Breast epithelium (tissue), 4 donors: ENCODE measurements at regions not wholly inside any gene's neighbourhood (a gene's known extent, or its start where the extent isn't known, plus 50 kb on each side); places are given as distances from the start of the nearest gene placed in this dataset.

ENCODE experiments used
- DNase-seq, 2 donors: peaks; one replicate each; pipeline ENCODE4 v3.0.0-alpha.2; 2019; ENCODE audit warnings: low spot score in 2 of 2
- H3K27ac ChIP-seq, 2 donors: fragments of 200-600 bp; sonication (generic) in 1 of 2; one replicate each; pipeline ENCODE4 v1.5.1; 2016 to 2019; ENCODE audit warnings: mild to moderate bottlenecking in 1 of 2
- H3K27me3 ChIP-seq, 2 donors: fragments of 200-600 bp; sonication (generic) in 1 of 2; one replicate each; pipeline versions ENCODE4 v1.5.1 to v1.6.0; 2017 to 2019; ENCODE audit warnings: control low read depth in 1 of 2, mild to moderate bottlenecking in 1 of 2
- H3K36me3 ChIP-seq: fragments of 200-600 bp; one replicate; pipeline ENCODE4 v1.5.1; 2019
- H3K4me1 ChIP-seq, 2 donors: fragments of 200-600 bp; sonication (generic); one replicate each; pipeline ENCODE4 v1.5.1; 2016 to 2019; ENCODE audit warnings: control low read depth in 1 of 2
- H3K4me3 ChIP-seq, 3 donors: fragments of 200-600 bp; sonication (generic); 1 replicate in 2 of 3; 2 replicates in 1 of 3; pipeline ENCODE4 v1.5.1; 2016 to 2019; ENCODE audit warnings: mild to moderate bottlenecking in 3 of 3, moderate library complexity in 2 of 3
- H3K9me3 ChIP-seq, 2 donors: fragments of 200-600 bp; sonication (generic) in 1 of 2; one replicate each; pipeline ENCODE4 v1.5.1; 2016 to 2019; ENCODE audit warnings: control low read depth in 1 of 2
- CTCF ChIP-seq, 3 donors: fragments of 450-650 bp; IDR thresholded peaks; one replicate each; pipeline ENCODE4 v1.5.1; 2016 to 2017; ENCODE audit warnings: antibody characterized with exemption in 3 of 3, mild to moderate bottlenecking in 3 of 3, moderate library complexity in 3 of 3
- POLR2A ChIP-seq: fragments of 450-650 bp; IDR thresholded peaks from one replicate; pipeline ENCODE4 v1.6.1; 2016; ENCODE audit warnings: antibody characterized with exemption, mild to moderate bottlenecking, moderate library complexity
- POLR2AphosphoS5 ChIP-seq, 3 donors: sonication (generic); formaldehyde crosslinking; IDR thresholded peaks; one replicate each; pipeline ENCODE4 v1.6.1; 2017; ENCODE audit warnings: antibody characterized with exemption in 3 of 3
- intact Hi-C: fragments of 100-400 bp; cut with DNase I; formaldehyde crosslinking; loops from one replicate; pipeline ENCODE4 v1.15.1; 2023; ENCODE audit warnings: low total_unique reads

GRCh38 chr6:11358904-11359830 lies 126.7 kb upstream of the NEDD9 start:
- Histone ChIP-seq H3K36me3 (no peaks in the 10 kb centered on the region), H3K4me1 (peaks cover 0 to 12% of the 10 kb centered on the region in 2 donors), H3K9me3 (no peaks in the 10 kb centered on the region), H3K27me3 (no peaks in the 10 kb centered on the region), H3K4me3 (no peak overlapping the region), H3K27ac (peak overlapping the region; percentile 41 to 71)
- intact Hi-C loops: no loop called here
- no peak for DNase-seq
- TF ChIP-seq CTCF (IDR thresholded peaks at IDR 0.05): no peak
- no peak for TF ChIP-seq POLR2A
- TF ChIP-seq POLR2AphosphoS5 (IDR thresholded peaks at IDR 0.05): no peak

GRCh38 chr6:11357285-11357684 lies 124.8 kb upstream of the NEDD9 start:
- H3K27ac ChIP-seq: peak overlapping the region; percentile 72 to 84
- no peak for DNase-seq
- no peaks in the 10 kb centered on the region for H3K9me3 ChIP-seq
- no peak overlapping the region for H3K4me3 ChIP-seq
- no peaks in the 10 kb centered on the region for H3K27me3 ChIP-seq
- H3K36me3 ChIP-seq: no peaks in the 10 kb centered on the region
- TF ChIP-seq CTCF (IDR thresholded peaks at IDR 0.05): no peak
- TF ChIP-seq POLR2A: no peak
- TF ChIP-seq POLR2AphosphoS5 (IDR thresholded peaks at IDR 0.05): no peak
- peaks cover 0 to 12% of the 10 kb centered on the region in 2 donors for H3K4me1 ChIP-seq
- intact Hi-C loops: no loop called here

GRCh38 chr6:11356404-11357155 lies 124.1 kb upstream of the NEDD9 start:
- no peak for DNase-seq
- Histone ChIP-seq H3K9me3 (no peaks in the 10 kb centered on the region), H3K4me3 (no peak overlapping the region), H3K27me3 (no peaks in the 10 kb centered on the region), H3K27ac (peak overlapping the region; percentile 72 to 84), H3K4me1 (peaks cover 0 to 12% of the 10 kb centered on the region in 2 donors), H3K36me3 (no peaks in the 10 kb centered on the region)
- no peak for TF ChIP-seq CTCF (IDR thresholded peaks at IDR 0.05)
- no peak for TF ChIP-seq POLR2A
- TF ChIP-seq POLR2AphosphoS5 (IDR thresholded peaks at IDR 0.05): no peak
- intact Hi-C loops: no loop called here

GRCh38 chr6:11353921-11354389 lies 121.5 kb upstream of the NEDD9 start:
- TF ChIP-seq POLR2AphosphoS5 (IDR thresholded peaks at IDR 0.05): peak in 1 of 3 donors; percentile 24
- TF ChIP-seq CTCF (IDR thresholded peaks at IDR 0.05): no peak
- DNase-seq: peak in 1 of 2 donors; percentile 66
- intact Hi-C loops: no loop called here
- Histone ChIP-seq H3K27ac (peak overlapping the region; percentile 70 to 85), H3K9me3 (no peaks in the 10 kb centered on the region), H3K4me1 (peaks cover 0 to 12% of the 10 kb centered on the region in 2 donors), H3K36me3 (no peaks in the 10 kb centered on the region), H3K4me3 (no peak overlapping the region), H3K27me3 (no peaks in the 10 kb centered on the region)

- no peak for TF ChIP-seq POLR2A
- TF ChIP-seq CTCF (IDR thresholded peaks at IDR 0.05): no peak
- TF ChIP-seq POLR2AphosphoS5 (IDR thresholded peaks at IDR 0.05): peak in 2 of 3 donors; percentile 19 to 43
- Histone ChIP-seq H3K4me1 (peaks cover 0 to 5% of the 10 kb centered on the region in 2 donors), H3K9me3 (no peaks in the 10 kb centered on the region), H3K27ac (no peak overlapping the region), H3K4me3 (no peak overlapping the region), H3K36me3 (no peaks in the 10 kb centered on the region), H3K27me3 (no peaks in the 10 kb centered on the region)
- intact Hi-C loops: no loop called here
- DNase-seq: no peak
Observed at GRCh38 chr6:11350294-11350693, 117.8 kb upstream of the NEDD9 start.
